OCI-LY1 (cell line): ENCODE measurements at regions not wholly inside any gene's neighbourhood (a gene's known extent, or its start where the extent isn't known, plus 50 kb on each side); places are given as distances from the start of the nearest gene placed in this dataset.

Experiments used
- H2AFZ ChIP-seq: fragments of 200-600 bp; sonication (generic), shearing (Covaris generic); 2 replicates; pipeline ENCODE4 v1.6.0; 2014; ENCODE audit warnings: antibody characterized with exemption, mild to moderate bottlenecking, low read length
- H3F3A ChIP-seq: fragments of 200-600 bp; sonication (generic), shearing (Covaris generic); 2 replicates; pipeline ENCODE4 v1.6.0; 2014; ENCODE audit warnings: mild to moderate bottlenecking, antibody characterized with exemption, low read length, moderate library complexity; ENCODE audit not compliant: insufficient read depth
- H3K27ac ChIP-seq: fragments of 200-600 bp; sonication (generic); 2 replicates; pipeline ENCODE4 v1.5.1; 2014; ENCODE audit warnings: low read length, mixed run types, mild to moderate bottlenecking, low read depth; ENCODE audit not compliant: poor library complexity, severe bottlenecking
- H3K27me3 ChIP-seq: fragments of 200-600 bp; sonication (generic); 2 replicates; pipeline ENCODE4 v1.6.0; 2014; ENCODE audit warnings: antibody characterized with exemption, mild to moderate bottlenecking, low read length, moderate library complexity; ENCODE audit not compliant: insufficient read depth
- H3K36me3 ChIP-seq: fragments of 200-600 bp; sonication (generic); 2 replicates; pipeline ENCODE4 v1.6.1; 2014; ENCODE audit warnings: mild to moderate bottlenecking, antibody characterized with exemption, low read length, moderate library complexity, mixed read lengths; ENCODE audit not compliant: insufficient read depth
- H3K4me1 ChIP-seq: fragments of 200-600 bp; sonication (generic); 2 replicates; pipeline ENCODE4 v1.5.1; 2014; ENCODE audit warnings: mild to moderate bottlenecking, low read length, moderate library complexity; ENCODE audit not compliant: insufficient read depth, severe bottlenecking
- H3K4me2 ChIP-seq: fragments of 200-600 bp; sonication (generic), shearing (Covaris generic); 2 replicates; pipeline ENCODE4 v1.6.1; 2014; ENCODE audit warnings: low read length
- H3K4me3 ChIP-seq: fragments of 200-600 bp; sonication (generic); 2 replicates; pipeline ENCODE4 v1.5.1; 2014; ENCODE audit warnings: low read length, low read depth, mild to moderate bottlenecking, mixed read lengths; ENCODE audit not compliant: poor library complexity, severe bottlenecking
- H3K79me2 ChIP-seq: fragments of 200-600 bp; shearing (Covaris generic); 2 replicates; pipeline ENCODE4 v1.6.1; 2016; ENCODE audit warnings: mixed run types, low read length, mixed read lengths; ENCODE audit not compliant: insufficient read depth
- H3K9ac ChIP-seq: fragments of 200-600 bp; sonication (generic), shearing (Covaris generic); 2 replicates; pipeline ENCODE4 v1.6.1; 2014; ENCODE audit warnings: mild to moderate bottlenecking, low read length, mixed read lengths
- H3K9me2 ChIP-seq: fragments of 200-600 bp; sonication (generic), shearing (Covaris generic); 2 replicates; pipeline ENCODE4 v1.6.1; 2014; ENCODE audit warnings: low read depth, mild to moderate bottlenecking, low read length, mixed read lengths
- H3K9me3 ChIP-seq: fragments of 200-600 bp; shearing (Covaris generic); 2 replicates; pipeline ENCODE4 v1.6.1; 2014; ENCODE audit warnings: low read length, mixed read lengths
- H4K20me1 ChIP-seq: fragments of 200-600 bp; sonication (generic), shearing (Covaris generic); 2 replicates; pipeline ENCODE4 v1.6.0; 2016; ENCODE audit warnings: mild to moderate bottlenecking, low read length; ENCODE audit not compliant: insufficient read depth
- EZH2 ChIP-seq: fragments of 200-600 bp; sonication (generic), shearing (Covaris generic); IDR thresholded peaks from 2 replicates; pipeline ENCODE4 v1.8.0; 2017; ENCODE audit warnings: borderline replicate concordance, mixed run types, mild to moderate bottlenecking, antibody characterized with exemption, low read length, moderate library complexity, mixed read lengths
- TF ChIP-seq, protein P1 (sequence below): fragments of 200-600 bp; sonication (generic), shearing (Covaris generic); IDR thresholded peaks from 2 replicates; pipeline ENCODE4 v1.5.1; 2017; ENCODE audit warnings: mild to moderate bottlenecking, antibody characterized with exemption, low read length, moderate library complexity, mixed read lengths

GRCh38 chr11:92425127-92425526, 200.5 kb downstream of the FAT3 start:
- no peaks in the 10 kb centered on the region for H3K4me1 ChIP-seq
- no peaks in the 10 kb centered on the region for H3K79me2 ChIP-seq
- no peak overlapping the region for H3K4me3 ChIP-seq
- H3K27me3 ChIP-seq = no peaks in the 10 kb centered on the region
- H3K9me3 ChIP-seq = no peaks in the 10 kb centered on the region
- no peak overlapping the region for H3K9ac ChIP-seq
- H3K36me3 ChIP-seq = no peaks in the 10 kb centered on the region
- no peak overlapping the region for H3K27ac ChIP-seq
- H3F3A ChIP-seq = no peaks in the 10 kb centered on the region
- no peaks in the 10 kb centered on the region for H3K9me2 ChIP-seq
- no peak for TF ChIP-seq EZH2
- TF ChIP-seq, protein P1, sequence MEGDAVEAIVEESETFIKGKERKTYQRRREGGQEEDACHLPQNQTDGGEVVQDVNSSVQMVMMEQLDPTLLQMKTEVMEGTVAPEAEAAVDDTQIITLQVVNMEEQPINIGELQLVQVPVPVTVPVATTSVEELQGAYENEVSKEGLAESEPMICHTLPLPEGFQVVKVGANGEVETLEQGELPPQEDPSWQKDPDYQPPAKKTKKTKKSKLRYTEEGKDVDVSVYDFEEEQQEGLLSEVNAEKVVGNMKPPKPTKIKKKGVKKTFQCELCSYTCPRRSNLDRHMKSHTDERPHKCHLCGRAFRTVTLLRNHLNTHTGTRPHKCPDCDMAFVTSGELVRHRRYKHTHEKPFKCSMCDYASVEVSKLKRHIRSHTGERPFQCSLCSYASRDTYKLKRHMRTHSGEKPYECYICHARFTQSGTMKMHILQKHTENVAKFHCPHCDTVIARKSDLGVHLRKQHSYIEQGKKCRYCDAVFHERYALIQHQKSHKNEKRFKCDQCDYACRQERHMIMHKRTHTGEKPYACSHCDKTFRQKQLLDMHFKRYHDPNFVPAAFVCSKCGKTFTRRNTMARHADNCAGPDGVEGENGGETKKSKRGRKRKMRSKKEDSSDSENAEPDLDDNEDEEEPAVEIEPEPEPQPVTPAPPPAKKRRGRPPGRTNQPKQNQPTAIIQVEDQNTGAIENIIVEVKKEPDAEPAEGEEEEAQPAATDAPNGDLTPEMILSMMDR = no peak
- no peak overlapping the region for H3K4me2 ChIP-seq
- H4K20me1 ChIP-seq = no peaks in the 10 kb centered on the region
- no peak overlapping the region for H2AFZ ChIP-seq

GRCh38 chr11:92432515-92432914, 207.9 kb downstream of the FAT3 start:
- no peaks in the 10 kb centered on the region for H4K20me1 ChIP-seq
- H3K27me3 ChIP-seq = no peaks in the 10 kb centered on the region
- no peak overlapping the region for H3K27ac ChIP-seq
- no peaks in the 10 kb centered on the region for H3K9me3 ChIP-seq
- H3K79me2 ChIP-seq = no peaks in the 10 kb centered on the region
- no peaks in the 10 kb centered on the region for H3K4me1 ChIP-seq
- no peaks in the 10 kb centered on the region for H3F3A ChIP-seq
- no peak overlapping the region for H3K9ac ChIP-seq
- no peak for TF ChIP-seq EZH2
- TF ChIP-seq, protein P1 = no peak
- H3K36me3 ChIP-seq = no peaks in the 10 kb centered on the region
- H3K9me2 ChIP-seq = no peaks in the 10 kb centered on the region
- no peak overlapping the region for H2AFZ ChIP-seq
- no peak overlapping the region for H3K4me3 ChIP-seq
- H3K4me2 ChIP-seq = no peak overlapping the region

DNA sequence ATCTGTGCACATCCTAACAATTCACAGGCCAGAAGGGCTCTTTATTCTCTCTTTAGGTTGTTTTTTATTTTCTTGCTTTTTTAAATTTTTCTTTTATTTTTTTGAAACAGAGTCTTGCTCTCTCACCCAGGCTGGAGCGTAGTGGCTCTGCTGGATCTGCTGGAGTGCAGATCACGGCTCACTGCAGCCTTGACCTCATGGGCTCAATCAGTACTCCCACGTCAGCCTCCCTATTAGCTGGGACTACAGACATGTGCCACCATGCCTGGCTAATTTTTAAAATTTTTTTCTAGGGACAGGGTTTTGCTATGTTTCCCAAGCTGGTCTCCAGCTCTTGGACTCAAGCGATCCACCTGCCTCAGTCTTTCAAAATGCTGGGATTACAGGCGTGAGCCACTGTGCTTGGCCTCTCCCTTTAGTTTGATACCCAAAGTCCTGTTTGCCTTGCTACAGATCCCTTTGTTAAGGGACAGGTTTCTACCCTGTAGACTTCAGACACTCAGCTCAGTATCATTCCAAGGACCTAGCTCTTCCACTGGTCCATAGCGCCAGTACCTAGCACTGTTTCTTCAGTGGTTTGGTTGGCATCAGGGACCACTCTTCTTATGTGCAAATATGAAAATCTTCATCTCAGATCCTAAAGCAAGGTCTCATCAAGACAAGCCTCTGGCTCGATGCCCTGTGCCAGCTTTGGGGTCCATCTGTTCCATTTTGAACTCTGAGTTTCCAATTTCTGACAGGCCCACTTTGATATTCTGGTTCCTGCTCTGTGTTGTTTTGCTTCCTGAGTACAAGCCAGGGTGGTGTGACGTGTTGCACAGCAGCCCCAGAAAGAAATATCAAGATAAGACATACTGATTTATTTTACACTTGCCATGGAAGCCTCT, 211.7 kb downstream of the FAT3 start:
- Histone ChIP-seq H3K9ac (no peak overlapping the region), H3K4me3 (no peak overlapping the region), H3K27me3 (no peaks in the 10 kb centered on the region), H3F3A (no peaks in the 10 kb centered on the region), H4K20me1 (no peaks in the 10 kb centered on the region), H3K9me2 (no peaks in the 10 kb centered on the region), H3K27ac (no peak overlapping the region), H3K79me2 (no peaks in the 10 kb centered on the region), H2AFZ (no peak overlapping the region), H3K36me3 (no peaks in the 10 kb centered on the region), H3K9me3 (no peaks in the 10 kb centered on the region), H3K4me2 (no peak overlapping the region), H3K4me1 (no peaks in the 10 kb centered on the region)
- no peak for TF ChIP-seq EZH2
- TF ChIP-seq, protein P1 = no peak
